CD4-positive, alpha-beta T cell treated with Interleukin-1 beta for 1 hour (primary cell): ENCODE measurements at regions not wholly inside any gene's neighbourhood (a gene's known extent, or its start where the extent isn't known, plus 50 kb on each side); places are given as distances from the start of the nearest gene placed in this dataset.
"Not testable (repeated sequence)": the region's sequence is repeated elsewhere in the genome, so short reads cannot be mapped to it uniquely, and the experiment has no call there.

Experiments used
- DNase-seq, 2 donors: peaks; one replicate each; pipeline ENCODE4 v3.0.0-alpha.2; 2020 to 2022

DNA sequence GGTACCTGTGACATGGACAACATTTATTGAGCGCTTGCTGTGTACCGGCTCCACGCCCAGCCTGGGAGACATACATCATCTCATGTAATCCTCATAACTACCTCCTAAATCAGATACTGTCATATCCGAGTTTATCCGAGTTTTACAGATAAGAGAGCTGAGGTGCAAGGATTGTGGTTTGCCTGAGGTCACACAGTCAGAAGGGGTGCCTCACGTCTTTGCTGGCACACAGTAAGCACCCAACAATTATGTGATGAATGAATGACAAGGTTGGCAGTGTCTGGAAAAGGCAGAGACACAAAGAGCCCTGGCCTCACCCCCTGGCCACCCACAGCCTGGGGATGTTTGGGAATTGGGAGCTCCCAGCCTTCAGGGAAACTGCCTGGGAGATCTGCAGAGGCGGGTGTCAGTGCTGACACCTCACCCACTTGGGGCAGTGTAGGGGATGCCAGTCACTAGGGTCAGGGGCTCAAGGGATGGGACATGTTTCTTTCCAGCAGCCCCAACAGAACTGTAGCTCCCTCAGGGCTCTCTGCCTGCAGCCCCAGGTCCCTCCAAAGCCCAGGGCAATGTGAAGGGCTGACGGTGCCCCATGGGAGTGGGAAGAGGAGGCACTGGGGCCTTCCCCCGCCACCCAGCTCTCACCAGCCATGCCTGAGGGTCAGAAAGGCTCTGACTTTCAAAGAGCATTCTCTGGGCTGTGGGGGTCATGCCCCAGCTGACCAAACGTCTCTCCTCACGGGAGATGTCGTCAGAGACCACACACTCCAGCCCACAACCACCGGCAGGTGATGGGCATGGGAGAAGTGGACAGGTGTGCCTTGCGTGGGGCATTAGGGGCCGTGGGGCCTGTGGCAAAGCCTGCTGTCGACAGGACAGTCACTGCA is 157.5 kb downstream of the ZFP36L2 start:
- DNase-seq, result no peak

DNA sequence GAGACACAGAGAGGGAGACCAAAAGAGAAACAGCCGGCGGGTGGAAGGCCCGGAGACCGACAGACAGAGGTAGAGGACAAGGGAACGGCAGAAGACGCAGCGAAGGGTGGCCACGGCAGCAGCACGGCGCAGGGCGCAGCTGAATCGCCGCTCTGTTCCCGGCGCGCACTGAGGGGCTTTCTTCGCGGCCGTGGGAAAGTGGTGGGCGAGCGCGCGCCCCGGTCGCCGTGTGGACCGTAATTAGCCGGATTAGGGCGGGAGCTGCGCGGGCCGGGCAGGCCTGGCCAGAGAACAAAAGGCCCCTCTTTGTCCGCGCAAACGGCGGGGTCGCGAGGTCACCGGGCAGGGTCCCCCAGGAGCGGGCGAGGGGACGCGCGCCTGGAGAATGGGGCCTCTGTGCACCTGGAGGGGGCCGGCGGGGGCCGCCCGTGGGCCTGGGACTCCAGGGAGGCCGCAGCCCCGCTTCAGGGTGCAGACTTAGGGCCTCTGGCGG is 158.3 kb downstream of the ZFP36L2 start:
- no peak for DNase-seq

DNA sequence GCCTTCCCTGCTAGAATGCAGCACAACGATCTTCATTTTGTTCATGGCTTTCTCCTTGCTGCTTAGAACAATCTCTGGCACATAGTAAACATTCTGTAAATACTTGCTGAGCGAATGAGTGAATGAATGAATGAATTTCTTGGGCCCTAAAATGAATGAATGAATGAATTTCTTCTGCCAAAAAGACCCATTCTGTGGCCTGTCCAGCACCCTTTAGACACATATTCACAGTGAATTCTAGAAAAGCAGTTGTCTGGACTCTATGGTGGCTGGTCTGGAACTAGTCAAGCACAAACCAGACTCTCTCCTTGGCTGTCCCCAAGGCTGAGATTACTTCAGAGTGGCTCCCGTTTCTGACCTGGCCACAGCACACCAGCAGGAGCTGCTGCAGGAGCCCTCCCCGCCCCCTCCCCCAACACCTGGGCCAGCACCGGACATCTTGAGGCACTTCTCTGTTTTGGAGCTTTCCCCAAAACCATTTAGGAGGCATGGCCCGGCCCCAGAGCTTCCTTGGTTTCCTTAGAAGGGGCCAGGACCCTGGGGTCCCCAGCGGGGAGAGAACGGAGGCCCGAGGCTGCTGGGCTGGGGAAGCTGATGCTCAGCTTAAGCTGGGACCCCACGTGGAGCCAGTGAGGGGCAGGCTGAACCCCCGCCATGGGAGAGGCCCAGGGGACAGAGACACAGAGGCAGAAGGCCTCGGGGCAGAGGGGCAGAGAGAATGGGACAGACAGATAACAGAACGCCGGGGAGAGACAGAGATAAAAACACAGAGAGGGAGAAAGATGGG is 159.0 kb downstream of the ZFP36L2 start:
- DNase-seq, result no peak

DNA sequence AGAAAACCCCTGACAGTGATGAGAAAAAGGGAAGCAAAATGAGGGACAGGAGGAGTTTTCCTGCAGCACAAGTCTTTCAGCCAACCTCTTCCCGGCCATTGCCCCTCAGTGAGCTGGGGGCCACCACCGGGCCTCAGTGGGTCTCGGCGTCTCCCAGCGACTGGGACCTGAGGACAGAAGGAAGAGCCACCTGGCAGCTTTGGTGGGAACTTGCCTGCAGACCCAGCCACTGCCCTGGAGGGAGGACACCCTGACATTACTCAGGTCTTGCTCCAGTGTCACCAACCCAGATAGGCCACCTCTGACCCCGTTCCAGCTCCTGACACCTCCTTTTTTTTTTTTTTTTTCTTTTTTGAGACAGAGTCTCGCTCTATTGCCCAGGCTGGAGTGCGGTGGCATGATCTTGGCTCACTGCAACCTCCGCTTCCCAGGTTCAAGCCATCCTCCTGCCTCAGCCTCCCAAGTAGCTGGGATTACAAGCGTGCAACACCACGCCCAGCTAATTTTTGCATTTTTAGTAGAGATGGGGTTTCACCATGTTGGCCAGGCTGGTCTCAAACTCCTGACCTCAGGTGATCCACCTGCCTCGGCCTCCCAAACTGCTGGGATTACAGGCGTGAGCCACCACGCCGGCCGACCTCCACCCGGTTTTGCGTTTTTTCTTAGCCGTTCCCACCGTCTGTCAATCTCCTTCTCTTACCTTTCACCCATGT is 159.7 kb downstream of the ZFP36L2 start:
- not testable (repeated sequence) for DNase-seq

DNA sequence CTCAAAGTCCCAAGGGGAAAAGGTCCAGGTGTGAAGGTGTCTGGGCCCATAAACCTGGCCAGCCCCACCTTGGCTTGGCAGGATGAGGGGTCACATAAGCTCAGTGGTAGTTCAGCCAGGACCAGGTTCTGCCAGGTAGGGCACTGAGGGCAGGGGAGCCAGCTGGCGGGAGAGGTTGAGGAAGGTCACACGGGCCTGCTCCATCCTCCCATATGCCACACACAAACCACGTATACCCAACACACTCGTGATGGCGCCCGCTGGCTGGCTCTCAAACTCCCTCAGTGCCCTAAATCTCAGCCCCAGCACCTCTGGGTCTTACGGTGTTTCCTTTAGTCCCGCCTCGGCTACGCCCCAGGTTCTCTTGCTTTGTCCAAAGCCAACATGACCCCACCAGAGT is 160.5 kb downstream of the ZFP36L2 start:
- DNase-seq, result no peak

DNA sequence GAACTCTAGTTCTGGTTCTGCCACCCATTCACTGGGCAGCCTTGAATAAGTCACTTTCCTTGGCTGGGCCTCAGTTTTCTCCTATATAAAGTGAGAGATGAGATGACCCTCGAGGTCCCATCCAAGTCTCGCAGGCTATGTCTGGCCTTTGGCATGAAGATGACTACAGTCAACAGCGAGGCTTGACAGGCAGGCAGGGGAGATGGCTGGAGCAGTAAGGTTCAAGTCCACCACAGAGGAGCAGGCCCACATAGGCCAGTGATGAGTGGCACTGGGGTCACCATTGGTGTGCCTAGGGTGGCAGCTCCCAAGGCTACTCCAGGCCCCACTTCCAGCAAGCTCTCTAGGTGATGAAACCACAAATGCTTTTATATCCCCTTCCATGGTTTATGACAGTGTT is 161.4 kb downstream of the ZFP36L2 start:
- no peak for DNase-seq

DNA sequence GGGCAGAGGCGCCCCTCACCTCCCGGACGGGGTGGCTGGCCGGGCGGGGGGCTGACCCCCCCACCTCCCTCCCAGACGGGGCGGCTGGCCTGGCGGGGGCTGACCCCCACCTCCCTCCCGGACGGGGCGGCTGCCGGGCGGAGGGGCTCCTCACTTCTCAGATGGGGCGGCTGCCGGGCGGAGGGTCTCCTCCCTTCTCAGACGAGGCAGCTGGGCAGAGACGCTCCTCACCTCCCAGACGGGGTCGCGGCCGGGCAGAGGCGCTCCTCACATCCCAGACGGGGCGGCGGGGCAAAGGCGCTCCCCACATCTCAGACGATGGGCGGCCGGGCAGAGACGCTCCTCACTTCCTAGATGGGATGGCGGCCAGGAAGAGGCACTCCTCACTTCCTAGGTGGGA is 163.3 kb downstream of the ZFP36L2 start:
- DNase-seq, result not testable (repeated sequence)

DNA sequence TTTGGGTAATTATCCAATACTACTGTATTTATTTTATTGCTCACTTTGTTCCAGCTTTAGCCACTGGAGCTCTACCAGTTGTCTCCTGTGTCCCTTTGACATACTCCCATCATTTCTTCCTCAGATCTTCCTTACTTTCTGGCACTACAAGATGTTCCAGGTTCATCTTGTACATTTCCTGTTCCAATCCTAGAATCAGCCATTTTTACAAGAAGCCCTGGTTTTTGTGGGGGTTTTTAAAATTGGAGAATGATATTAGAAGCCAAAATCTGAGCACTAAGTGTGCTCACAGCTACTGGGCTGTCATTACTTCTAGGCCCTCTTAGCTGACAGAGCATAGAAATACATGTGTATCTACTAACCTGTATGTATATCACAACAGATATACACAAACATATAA is 164.3 kb downstream of the ZFP36L2 start:
- no peak for DNase-seq

DNA sequence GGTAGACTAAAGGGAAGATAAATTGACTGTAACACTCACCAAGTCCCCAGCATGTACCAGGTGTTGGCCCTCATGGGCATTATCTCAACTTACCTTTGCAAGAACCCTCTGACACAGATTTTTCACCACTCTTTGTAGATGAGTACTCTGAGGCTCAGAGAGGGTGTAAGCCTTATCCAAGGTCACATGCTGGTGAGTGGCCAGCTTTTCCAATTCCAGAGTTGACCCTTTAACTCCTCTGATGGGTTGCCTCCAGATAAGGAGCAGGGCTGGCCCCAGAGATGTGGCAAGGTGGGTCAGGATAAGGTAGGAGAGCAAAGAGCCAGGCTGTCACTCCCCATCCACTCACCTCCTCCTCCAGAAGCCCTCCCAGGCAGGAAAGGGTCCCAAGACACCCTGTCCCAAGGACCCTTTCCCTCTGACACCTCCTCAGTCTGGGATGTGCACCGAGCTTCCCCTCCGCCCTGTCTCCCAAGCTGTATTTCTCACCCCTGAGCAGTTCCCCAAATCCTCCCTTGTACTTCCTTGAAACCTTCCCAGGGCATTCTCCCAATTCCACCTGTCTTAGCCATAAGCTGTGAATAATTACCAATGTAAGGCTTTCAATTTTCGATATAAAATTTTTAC is 165.9 kb downstream of the ZFP36L2 start:
- no peak for DNase-seq

DNA sequence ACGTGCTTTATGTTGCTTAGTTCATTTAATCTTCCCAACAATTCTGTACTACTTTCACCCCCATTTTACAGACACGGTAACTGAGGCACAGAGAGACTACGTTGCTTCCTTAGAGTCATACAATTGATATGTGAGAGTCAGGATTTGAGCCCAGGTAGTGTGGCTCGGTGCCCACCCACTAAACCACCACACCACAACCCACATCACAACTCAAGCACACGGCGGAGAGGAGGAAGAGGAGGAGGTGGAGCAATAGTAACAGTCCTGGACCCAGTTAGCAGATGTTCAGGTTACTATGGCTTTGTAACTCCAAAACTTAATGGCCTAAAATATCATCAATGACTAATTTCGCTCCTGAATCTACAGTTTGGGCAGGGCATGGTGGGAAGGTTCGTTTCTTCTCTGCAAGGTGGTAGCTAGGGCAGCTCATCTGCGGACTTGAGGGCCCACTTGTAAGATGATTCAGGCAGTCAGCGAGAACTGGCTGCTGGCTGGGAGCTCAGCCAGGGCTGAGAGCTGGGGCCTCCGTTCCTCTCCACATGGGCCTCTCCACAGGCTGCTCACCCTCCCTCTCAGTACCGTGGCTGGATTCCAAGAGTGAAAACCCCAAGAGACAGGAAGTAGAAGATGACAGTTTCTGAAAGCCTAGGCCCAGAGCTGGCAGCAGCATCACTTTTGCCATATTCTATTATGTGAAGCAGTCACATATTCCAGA is 167.1 kb downstream of the ZFP36L2 start:
- peak; percentile 45 to 50 for DNase-seq

DNA sequence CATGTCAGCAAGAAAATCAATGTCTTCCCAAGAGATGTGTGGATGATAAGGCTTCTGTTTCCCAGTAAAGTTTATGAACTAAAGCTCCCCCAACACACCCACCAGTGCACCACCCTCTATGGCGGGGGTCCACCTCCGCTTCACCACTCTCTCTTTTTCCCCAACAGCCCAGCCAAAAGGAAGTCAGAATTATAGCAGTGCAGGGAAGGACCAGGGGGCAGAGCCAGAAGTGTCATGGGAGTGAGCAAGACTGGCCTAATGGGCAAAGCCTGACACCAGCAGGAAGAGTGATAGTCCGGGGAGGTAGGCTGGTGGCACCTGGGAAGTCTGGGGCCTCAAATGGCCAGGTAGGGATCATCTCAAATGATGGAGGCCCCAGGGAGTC is 167.7 kb downstream of the ZFP36L2 start:
- DNase-seq, result no peak

DNA sequence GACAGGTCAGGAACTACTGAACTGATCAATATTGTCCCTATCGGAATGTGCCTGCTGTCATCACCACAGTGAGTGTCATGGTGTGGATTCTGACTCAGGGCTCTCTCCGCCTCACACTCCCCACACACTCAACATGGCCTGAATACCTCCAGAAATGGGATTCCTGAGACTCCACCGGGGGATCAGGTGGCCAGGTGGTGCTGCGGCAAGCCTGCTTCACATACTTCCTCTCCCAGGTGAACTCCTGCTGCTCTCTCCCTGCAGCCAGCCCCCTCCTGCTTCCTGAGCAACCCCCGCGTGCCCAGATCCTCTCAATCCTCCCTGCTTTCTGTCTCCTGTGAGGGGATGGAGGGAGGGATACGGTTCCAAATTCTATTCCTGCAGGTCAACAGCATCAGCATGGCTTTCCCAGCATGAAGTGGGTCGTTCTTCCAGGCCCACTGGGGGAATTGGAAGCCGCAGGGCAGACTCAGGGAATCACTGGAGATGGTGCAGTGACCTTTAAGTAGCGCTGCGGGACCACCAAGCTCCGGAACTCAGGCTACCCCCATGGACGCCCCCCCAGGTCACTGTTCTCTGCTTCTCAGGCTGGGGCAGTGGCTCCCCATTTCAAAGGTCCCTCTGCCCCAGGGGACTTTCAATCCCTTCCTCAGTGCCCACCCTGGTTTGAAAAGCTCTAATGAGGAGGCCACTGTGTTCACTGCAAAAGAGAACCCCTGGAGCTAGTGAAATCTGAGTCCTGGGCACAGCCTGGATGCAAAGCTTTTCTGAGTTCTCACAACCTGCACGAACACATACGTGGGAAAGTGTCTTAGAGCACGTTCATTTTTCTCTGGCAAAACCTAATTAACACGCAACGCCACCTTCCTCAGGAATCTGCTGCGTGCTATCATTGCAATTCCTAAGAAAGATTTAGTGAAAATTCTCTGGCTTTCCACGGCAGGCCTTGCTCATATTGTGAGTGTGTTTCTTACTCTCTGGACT is 168.4 kb downstream of the ZFP36L2 start:
- no peak for DNase-seq

DNA sequence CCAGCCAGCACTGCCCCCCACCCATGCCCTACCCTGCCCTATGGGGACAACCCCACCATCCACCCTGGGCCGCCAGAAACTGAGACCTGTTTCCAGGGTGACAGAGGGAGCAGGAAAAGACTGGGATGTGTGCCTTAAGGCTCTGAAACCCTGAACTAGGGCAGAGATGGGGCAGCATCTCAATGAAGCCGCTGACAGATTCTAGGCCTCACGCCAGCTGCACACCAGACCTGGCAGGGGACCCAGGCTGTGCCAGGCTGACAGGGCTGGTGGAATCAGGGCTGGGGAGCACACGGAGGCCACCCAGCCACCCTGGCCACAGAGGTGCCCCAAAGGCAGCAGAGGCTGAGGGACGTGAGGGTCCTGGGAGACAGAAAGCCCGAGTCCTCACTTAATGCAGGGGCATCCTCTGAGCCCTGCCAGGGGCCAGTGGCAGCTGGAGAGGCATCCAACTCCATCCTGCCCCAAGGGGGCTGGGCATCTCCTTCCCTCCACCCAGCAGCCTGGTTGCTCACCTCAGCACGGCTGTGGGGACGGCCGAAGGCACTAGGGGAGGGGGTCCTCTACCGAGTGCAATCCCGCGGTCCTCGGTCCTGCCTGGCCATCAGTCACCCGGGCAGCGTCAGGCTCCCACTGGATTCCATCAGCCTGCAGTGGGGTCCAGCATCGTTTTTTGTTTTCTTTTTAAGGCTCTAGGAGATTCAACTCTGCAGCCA is 169.2 kb downstream of the ZFP36L2 start:
- no peak for DNase-seq

DNA sequence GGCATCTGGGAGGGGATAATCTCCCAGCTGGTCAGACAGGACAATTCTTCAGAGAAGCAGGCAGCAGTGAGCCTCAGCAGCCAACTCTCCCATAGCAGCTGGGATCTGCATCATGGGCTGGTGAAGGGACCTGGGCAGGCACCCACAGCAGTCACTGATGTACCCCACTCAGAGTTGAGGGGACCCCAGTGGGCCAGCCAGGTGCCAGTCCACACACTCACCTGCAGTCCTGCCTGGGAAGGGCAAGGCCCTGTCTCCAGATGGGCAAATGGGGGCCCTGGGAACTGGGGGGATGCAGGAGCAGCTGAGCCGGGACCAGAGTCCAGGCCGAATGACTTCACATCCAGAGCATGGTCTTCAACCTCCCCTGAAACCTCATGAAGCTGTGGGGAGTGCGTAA is 170.4 kb downstream of the ZFP36L2 start:
- no peak for DNase-seq

DNA sequence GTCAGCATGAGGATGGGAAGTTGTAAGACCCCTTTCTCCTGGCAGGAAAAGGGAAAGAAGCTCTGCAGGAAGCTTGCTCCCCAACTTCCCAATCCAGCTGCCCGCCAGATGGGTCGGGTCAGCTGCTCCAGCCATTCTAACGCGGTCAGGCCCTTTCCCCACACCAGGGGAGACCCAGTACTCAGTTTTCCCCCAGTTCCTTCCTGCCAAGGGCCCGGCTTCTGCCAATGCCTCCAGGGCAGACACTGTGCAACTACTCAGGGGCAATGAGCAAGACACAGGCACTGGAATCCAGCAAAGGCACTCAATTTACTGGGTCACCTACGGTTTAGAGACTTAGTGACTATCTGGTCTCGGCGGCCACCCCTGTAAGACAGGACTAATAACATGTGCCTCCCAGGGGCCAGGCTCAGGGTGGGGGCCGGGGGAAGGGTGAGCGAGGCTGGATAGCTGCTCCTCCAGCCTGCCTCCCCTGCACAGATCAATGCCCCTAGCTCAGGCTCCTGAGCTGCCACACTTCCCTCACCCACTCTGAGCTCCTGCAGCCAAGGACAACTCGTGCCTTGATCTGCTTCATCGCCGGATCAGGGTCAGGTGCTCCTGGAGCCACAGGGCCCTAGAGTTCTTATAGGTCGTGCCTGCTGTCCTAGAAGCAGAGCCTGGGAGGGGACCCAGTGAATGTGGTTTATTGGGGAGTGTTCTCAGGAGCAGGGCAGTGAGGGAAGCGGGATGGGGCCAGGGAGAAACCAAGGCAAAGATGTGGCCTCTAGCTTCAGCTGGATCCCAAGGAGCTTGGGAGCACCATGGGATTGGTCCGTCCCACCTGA is 171.1 kb downstream of the ZFP36L2 start:
- no peak for DNase-seq

DNA sequence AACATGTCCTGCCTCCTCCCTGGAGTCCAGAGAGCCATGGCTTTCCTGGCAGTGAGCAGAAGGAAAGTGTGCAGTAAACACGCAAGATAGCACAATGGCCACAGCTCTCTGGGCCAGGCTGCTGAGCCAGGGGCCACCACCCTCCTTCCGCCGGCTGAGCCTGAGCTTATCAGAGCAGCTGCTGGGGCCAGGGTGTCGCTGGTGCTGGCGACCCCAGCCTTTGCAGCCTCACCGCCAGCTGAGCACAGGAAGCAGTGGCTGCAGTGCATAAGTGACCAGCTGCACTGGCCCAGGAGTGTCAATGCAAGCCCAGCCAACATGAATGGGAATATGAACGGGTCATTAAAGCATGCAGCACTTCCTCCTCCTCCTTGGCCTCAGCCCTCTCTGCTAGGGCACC is 172.0 kb downstream of the ZFP36L2 start:
- no peak for DNase-seq

DNA sequence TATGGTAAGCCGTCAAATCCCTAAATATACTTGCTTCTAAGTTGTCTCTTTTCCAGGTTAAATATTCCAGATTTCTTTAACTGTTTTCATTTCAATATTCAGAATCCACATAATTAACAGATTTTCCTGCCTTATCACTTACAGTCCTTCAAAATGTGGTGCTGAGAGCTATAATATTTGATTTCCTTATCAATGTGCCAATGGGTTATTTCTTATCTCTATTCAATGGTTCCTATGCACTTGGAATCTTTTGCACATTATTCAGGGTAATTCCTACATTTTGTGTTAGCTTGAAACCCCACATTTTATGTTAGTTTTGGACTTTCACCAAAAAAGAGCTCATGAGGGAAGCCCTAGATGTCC is 173.5 kb downstream of the ZFP36L2 start:
- no peak for DNase-seq

DNA sequence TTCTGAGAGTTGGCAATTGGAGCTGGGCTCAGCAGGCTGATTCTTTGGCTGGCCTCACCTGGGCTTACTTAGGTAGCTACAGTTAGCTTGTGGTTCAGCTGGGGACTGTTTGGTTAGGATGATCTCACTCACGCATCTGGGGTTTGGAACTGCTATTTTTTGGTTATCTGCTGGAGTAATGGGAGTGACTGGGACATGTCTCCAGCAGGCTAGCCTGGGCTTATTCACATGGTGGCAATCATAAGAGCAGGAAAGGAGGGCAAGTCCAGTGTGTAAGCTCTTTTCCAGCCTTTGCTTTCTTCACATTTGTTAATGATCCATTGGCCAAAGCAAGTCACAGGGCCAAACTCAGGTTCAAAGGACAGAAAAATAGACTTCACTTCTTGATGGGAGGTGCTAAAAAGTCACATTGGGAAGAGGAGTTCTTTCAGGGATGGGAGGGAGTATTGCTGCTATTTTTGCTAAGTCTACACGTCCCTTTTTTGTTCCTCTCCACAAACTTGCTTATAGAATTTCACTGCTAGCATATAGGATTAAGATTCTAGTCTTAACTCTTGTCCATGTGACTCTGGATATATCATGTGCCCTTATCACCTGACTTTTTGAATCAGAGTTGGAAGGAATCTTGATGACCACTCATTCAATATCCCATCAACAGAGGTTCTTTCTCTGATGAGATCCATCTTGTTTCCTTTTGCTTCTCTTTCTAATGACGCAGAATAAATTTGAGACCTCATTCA is 174.0 kb downstream of the ZFP36L2 start:
- DNase-seq, result no peak

DNA sequence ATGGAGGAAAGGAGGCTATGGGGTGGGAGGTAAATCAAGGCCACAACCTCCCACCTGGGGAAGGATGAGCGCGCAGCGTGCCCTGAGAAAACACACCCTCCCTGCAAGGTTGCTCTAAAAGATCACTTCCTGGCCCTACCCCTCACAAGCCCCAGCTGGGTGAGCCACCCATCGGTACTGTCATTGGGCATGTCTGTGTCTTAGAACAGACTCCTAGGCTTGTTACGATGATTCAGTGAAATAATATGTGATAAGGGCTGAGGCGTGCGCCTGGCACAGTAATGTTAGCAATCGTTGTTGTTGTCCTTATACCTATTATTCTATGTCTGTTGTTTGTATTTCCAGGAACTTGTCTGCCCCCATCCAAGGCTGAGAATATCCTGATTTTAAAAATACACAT is 175.1 kb downstream of the ZFP36L2 start:
- peak in 1 of 2 donors; percentile 20 for DNase-seq
